ENCODE measurements at regions not wholly inside any gene's neighbourhood (a gene's known extent, or its start where the extent isn't known, plus 50 kb on each side); places are given as distances from the start of the nearest gene placed in this dataset.

DNA sequence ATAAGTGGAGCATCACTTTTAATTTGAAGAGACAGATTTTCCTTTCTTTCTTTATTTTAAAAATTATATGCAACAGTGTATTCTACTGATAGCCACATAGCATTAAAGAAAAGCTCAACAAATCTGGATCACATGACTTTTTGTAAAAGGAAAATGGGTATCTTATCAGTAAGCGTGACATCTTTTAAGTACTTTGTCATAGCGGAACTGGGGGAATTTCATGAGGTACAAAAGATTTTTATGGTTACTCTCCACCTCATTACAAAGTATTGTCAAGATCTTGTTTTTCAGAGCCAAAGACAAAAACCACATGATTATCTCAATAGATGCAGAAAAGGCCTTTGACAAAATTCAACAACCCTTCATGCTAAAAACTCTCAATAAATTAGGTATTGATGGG, 219.6 kb upstream of the ZPLD1 start:
- H3K4me3 ChIP-seq (replicated peaks; ENCODE audit: low read depth, low read length): no peak overlapping the region
- TF ChIP-seq, protein P1, sequence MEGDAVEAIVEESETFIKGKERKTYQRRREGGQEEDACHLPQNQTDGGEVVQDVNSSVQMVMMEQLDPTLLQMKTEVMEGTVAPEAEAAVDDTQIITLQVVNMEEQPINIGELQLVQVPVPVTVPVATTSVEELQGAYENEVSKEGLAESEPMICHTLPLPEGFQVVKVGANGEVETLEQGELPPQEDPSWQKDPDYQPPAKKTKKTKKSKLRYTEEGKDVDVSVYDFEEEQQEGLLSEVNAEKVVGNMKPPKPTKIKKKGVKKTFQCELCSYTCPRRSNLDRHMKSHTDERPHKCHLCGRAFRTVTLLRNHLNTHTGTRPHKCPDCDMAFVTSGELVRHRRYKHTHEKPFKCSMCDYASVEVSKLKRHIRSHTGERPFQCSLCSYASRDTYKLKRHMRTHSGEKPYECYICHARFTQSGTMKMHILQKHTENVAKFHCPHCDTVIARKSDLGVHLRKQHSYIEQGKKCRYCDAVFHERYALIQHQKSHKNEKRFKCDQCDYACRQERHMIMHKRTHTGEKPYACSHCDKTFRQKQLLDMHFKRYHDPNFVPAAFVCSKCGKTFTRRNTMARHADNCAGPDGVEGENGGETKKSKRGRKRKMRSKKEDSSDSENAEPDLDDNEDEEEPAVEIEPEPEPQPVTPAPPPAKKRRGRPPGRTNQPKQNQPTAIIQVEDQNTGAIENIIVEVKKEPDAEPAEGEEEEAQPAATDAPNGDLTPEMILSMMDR (IDR thresholded peaks at IDR 0.05; ENCODE audit: low read depth, low read length, missing control alignments): no peak
- no peak for DNase-seq (ENCODE audit: extremely low read depth, low read depth)

DNA sequence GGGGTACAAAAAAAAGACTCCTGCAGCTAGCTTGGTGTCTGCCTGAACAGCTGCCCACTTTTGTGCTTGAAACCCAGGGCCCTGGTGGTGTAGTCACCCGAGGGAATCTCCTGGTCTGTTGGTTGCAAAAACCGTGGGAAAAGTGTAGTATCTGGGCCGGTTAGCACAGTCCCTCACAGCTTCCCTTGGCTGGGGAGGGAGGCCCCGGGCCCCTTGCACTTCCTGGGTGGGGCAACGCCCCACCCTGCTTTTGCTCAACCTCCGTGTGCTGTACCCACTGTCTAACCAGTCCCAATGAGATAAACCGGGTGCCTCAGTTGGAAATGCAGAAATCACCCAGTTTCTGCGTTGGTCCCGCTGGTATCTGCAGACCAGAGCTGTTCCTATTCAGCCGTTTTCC, 211.7 kb upstream of the ZPLD1 start:
- no peak for DNase-seq (ENCODE audit: extremely low read depth, low read depth)
- TF ChIP-seq, protein P1 (IDR thresholded peaks at IDR 0.05; ENCODE audit: low read depth, low read length, missing control alignments): no peak
- H3K4me3 ChIP-seq (replicated peaks; ENCODE audit: low read depth, low read length): no peak overlapping the region

DNA sequence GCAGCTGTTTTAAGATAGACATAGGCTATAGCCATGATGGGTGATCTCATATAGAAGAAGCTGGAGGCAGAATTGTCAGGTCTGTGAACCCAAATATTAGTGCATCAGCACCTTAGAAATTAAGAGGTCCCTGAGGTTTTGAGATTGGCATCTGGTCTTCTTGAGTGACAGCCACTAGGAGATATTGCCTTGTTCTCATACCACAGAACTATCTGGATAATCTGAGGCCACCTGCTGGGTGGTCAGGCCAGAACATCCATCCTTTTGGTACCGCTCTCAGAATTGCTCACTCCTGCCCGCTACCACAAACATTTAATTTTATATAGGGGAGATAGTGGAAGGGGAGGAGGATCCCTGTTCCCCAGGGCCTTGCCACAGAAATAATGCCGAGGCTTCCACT, 210.6 kb upstream of the ZPLD1 start:
- H3K4me3 ChIP-seq (replicated peaks; ENCODE audit: low read depth, low read length): no peak overlapping the region
- DNase-seq (ENCODE audit: extremely low read depth, low read depth): no peak
- TF ChIP-seq, protein P1 (IDR thresholded peaks at IDR 0.05; ENCODE audit: low read depth, low read length, missing control alignments): peak; percentile 17

DNA sequence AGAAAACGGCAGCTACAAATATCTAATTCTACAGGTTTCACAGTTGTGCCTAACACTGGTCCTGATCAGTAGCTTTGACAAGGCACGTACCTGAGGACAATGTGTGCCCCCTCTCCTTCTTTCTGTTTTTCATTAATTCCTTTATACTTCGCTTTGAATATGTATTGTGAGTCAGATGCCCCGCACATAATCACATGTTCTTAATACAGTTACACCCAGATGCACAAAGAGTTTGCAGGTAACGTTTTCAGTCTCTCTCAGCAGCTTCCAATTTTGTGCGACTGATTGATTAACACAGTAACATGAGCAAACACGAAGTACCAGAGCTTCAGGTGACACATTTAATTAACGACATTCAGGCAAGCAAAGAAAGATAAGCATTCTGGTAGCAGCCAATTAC, 209.8 kb upstream of the ZPLD1 start:
- DNase-seq (ENCODE audit: extremely low read depth, low read depth): no peak
- H3K4me3 ChIP-seq (replicated peaks; ENCODE audit: low read depth, low read length): no peak overlapping the region
- TF ChIP-seq, protein P1 (IDR thresholded peaks at IDR 0.05; ENCODE audit: low read depth, low read length, missing control alignments): no peak

DNA sequence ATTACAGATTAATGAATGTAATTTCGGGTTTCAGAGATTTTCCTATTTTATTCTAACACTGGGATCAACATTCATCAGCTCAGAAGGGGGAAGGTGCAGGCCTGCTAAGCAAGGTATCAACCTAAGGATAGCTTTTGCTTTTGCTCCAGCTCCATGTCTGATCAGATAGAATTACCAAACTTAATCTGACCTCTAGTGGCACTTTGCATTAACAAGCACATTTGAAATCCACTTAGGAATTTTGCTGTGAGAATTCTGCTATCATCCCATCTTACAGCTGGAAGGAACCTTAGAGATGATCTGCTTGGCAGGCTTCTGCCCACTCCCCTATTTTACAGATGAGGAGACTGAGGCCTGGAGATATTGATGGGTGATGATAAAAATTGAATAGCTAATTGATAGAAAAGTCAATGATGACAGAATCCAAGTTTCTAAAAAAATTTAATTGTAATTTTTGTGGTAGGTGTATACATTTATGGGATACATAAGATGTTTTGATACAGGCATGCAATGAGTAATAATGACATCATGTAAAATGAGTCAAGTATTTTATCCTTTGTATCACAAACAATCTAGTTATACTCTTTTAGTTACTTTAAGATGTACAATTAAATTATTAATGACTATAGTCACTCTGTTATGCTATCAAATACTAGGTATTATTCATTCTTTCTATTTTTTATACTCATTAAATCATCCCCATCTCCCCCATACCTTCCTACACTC, 209.2 kb upstream of the ZPLD1 start:
- TF ChIP-seq, protein P1 (IDR thresholded peaks at IDR 0.05; ENCODE audit: low read depth, low read length, missing control alignments): peak; percentile 43
- no peak overlapping the region for H3K4me3 ChIP-seq (replicated peaks; ENCODE audit: low read depth, low read length)
- DNase-seq (ENCODE audit: extremely low read depth, low read depth): peak; percentile 53

DNA sequence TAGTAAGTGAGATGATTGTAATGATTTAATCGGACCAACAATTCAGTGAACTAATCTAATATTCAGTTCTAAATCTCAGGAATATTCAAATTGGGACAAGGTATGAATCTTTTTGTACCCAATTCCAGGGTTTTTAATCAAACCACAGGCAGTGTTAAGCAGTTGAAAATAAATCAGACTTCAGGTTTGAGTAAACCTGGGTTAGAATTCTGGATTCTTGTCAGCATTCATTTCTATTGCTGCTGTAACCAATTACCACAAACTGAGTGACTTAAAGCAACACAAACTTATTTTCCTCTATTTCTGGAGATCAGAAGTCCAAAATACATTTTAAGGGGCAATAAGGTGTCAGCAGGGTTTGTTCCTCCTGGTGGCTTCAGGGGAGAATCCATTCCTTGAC, 208.4 kb upstream of the ZPLD1 start:
- no peak overlapping the region for H3K4me3 ChIP-seq (replicated peaks; ENCODE audit: low read depth, low read length)
- TF ChIP-seq, protein P1 (IDR thresholded peaks at IDR 0.05; ENCODE audit: low read depth, low read length, missing control alignments): no peak
- no peak for DNase-seq (ENCODE audit: extremely low read depth, low read depth)

All from HFF-Myc (cell line).